Fibroblast of lung (primary cell): ENCODE measurements at regions not wholly inside any gene's neighbourhood (a gene's known extent, or its start where the extent isn't known, plus 50 kb on each side); places are given as distances from the start of the nearest gene placed in this dataset.
"Not testable (repeated sequence)": the region's sequence is repeated elsewhere in the genome, so short reads cannot be mapped to it uniquely, and the experiment has no call there.

Experiments used
- DNase-seq, 2 donors: peaks; one replicate each; pipeline versions ENCODE4 v3.0.0 to v3.0.0-alpha.2; 2010; ENCODE audit warnings: low read depth in 2 of 2
- H2AFZ ChIP-seq: 2 replicates; pipeline ENCODE4 v1.5.1; 2012; ENCODE audit warnings: low read length, control low read depth, inconsistent platforms
- H3K27ac ChIP-seq: 2 replicates; pipeline ENCODE4 v1.5.1; 2011; ENCODE audit warnings: low read length, control low read depth; ENCODE audit not compliant: insufficient read depth
- H3K27me3 ChIP-seq: 2 replicates; pipeline ENCODE4 v1.5.1; 2011; ENCODE audit warnings: mild to moderate bottlenecking, low read length; ENCODE audit not compliant: control insufficient read depth, insufficient read depth
- H3K36me3 ChIP-seq: 2 replicates; pipeline ENCODE4 v1.5.1; 2011; ENCODE audit warnings: low read length; ENCODE audit not compliant: control insufficient read depth, insufficient read depth
- H3K4me1 ChIP-seq: 2 replicates; pipeline ENCODE4 v1.5.1; 2011; ENCODE audit warnings: low read length; ENCODE audit not compliant: control insufficient read depth, insufficient read depth; ENCODE audit errors: extremely low read depth
- H3K4me2 ChIP-seq: 2 replicates; pipeline ENCODE4 v1.5.1; 2011; ENCODE audit warnings: low read length, control low read depth; ENCODE audit not compliant: insufficient read depth; ENCODE audit errors: extremely low read depth
- H3K4me3 ChIP-seq, 4 experiments: fragments of 200-600 bp in 1 of 4; sonication (generic) in 1 of 4; replicated peaks in 1 of 4; 2 replicates each; pipeline ENCODE4 v1.5.1; 2011 to 2016; ENCODE audit warnings: low read length in 4 of 4, low read depth in 3 of 4, mild to moderate bottlenecking in 3 of 4, control low read depth in 2 of 4, inconsistent platforms in 1 of 4, mixed read lengths in 1 of 4; ENCODE audit not compliant: insufficient read depth in 1 of 4; ENCODE audit errors: control extremely low read depth in 1 of 4
- H3K79me2 ChIP-seq: 2 replicates; pipeline ENCODE4 v1.5.1; 2012; ENCODE audit warnings: mild to moderate bottlenecking, low read length, inconsistent platforms; ENCODE audit not compliant: control insufficient read depth, insufficient read depth
- H3K9ac ChIP-seq: 2 replicates; pipeline ENCODE4 v1.5.1; 2011; ENCODE audit warnings: mild to moderate bottlenecking, low read length, control low read depth; ENCODE audit not compliant: insufficient read depth
- H3K9me3 ChIP-seq: 2 replicates; pipeline ENCODE4 v1.5.1; 2012; ENCODE audit warnings: low read depth, low read length; ENCODE audit not compliant: control insufficient read depth, insufficient read depth
- H4K20me1 ChIP-seq: 2 replicates; pipeline ENCODE4 v1.5.1; 2011; ENCODE audit warnings: low read length; ENCODE audit not compliant: control insufficient read depth, insufficient read depth; ENCODE audit errors: extremely low read depth
- CTCF ChIP-seq, 2 donors: IDR thresholded peaks in 1 of 2; conservative IDR thresholded peaks in 1 of 2; 1 replicate in 1 of 2; 2 replicates in 1 of 2; pipeline ENCODE4 v1.5.1; 2011 to 2012; ENCODE audit warnings: low read length in 2 of 2, control low read depth in 1 of 2, inconsistent platforms in 1 of 2, low read depth in 1 of 2, mild to moderate bottlenecking in 1 of 2
- EZH2 ChIP-seq: IDR thresholded peaks from 2 replicates; pipeline ENCODE4 v1.5.1; 2012; ENCODE audit warnings: low read length, control low read depth, mild to moderate bottlenecking; ENCODE audit errors: missing control alignments

GRCh38 chr5:112594095-112594850, 143.4 kb upstream of the APC start:
- Histone ChIP-seq H3K79me2 (no peaks in the 10 kb centered on the region), H3K9me3 (no peaks in the 10 kb centered on the region), H2AFZ (no peak overlapping the region), H4K20me1 (no peaks in the 10 kb centered on the region), H3K4me2 (no peak overlapping the region), H3K9ac (no peak overlapping the region), H3K4me1 (no peaks in the 10 kb centered on the region), H3K27me3 (peaks cover 4% of the 10 kb centered on the region), H3K36me3 (no peaks in the 10 kb centered on the region), H3K4me3 (no peak overlapping the region), H3K27ac (no peak overlapping the region)
- TF ChIP-seq CTCF (conservative IDR thresholded peaks at IDR 0.05 in 1 of 2, IDR thresholded peaks at IDR 0.05 in 1 of 2; ENCODE audit: low read depth in 1 of 2, low read length in 2 of 2) (no peak), EZH2 (no peak)
- peak in 1 of 2 donors; percentile 7 for DNase-seq

GRCh38 chr5:112594941-112595340, 142.7 kb upstream of the APC start:
- Histone ChIP-seq H3K9me3 (no peaks in the 10 kb centered on the region), H3K36me3 (no peaks in the 10 kb centered on the region), H3K27me3 (peaks cover 4% of the 10 kb centered on the region), H2AFZ (no peak overlapping the region), H3K4me2 (no peak overlapping the region), H3K4me3 (no peak overlapping the region), H3K4me1 (no peaks in the 10 kb centered on the region), H3K9ac (no peak overlapping the region), H3K27ac (no peak overlapping the region), H4K20me1 (no peaks in the 10 kb centered on the region), H3K79me2 (no peaks in the 10 kb centered on the region)
- no peak for DNase-seq
- TF ChIP-seq CTCF (conservative IDR thresholded peaks at IDR 0.05 in 1 of 2, IDR thresholded peaks at IDR 0.05 in 1 of 2; ENCODE audit: low read depth in 1 of 2, low read length in 2 of 2) (no peak), EZH2 (no peak)

- H3K27ac ChIP-seq, result no peak overlapping the region
- H4K20me1 ChIP-seq, result no peaks in the 10 kb centered on the region
- no peak overlapping the region for H3K4me3 ChIP-seq
- peaks cover 4% of the 10 kb centered on the region for H3K27me3 ChIP-seq
- H3K36me3 ChIP-seq, result no peaks in the 10 kb centered on the region
- no peak overlapping the region for H3K9ac ChIP-seq
- H2AFZ ChIP-seq, result no peak overlapping the region
- H3K4me1 ChIP-seq, result no peaks in the 10 kb centered on the region
- no peak overlapping the region for H3K4me2 ChIP-seq
- TF ChIP-seq EZH2 (no peak), CTCF (conservative IDR thresholded peaks at IDR 0.05 in 1 of 2, IDR thresholded peaks at IDR 0.05 in 1 of 2; ENCODE audit: low read depth in 1 of 2, low read length in 2 of 2) (no peak)
- H3K9me3 ChIP-seq, result no peaks in the 10 kb centered on the region
- no peaks in the 10 kb centered on the region for H3K79me2 ChIP-seq
- no peak for DNase-seq
These were observed 139.9 kb upstream of the APC start for GRCh38 chr5:112597831-112598230.

GRCh38 chr5:112600510-112600909, 137.2 kb upstream of the APC start:
- not testable (repeated sequence) for H3K9me3 ChIP-seq, DNase-seq, H3K79me2 ChIP-seq, H4K20me1 ChIP-seq, H3K9ac ChIP-seq, H3K4me2 ChIP-seq, H3K27ac ChIP-seq, H3K4me1 ChIP-seq, H3K27me3 ChIP-seq, H3K36me3 ChIP-seq, H2AFZ ChIP-seq, H3K4me3 ChIP-seq
